Tibial nerve (tissue), 4 donors: ENCODE measurements at regions not wholly inside any gene's neighbourhood (a gene's known extent, or its start where the extent isn't known, plus 50 kb on each side); places are given as distances from the start of the nearest gene placed in this dataset.

Experiments used
- EP300 ChIP-seq, 2 donors: sonication (generic); formaldehyde crosslinking; IDR thresholded peaks; one replicate each; pipeline ENCODE4 v1.6.1; 2017; ENCODE audit warnings: antibody characterized with exemption in 2 of 2, mild to moderate bottlenecking in 1 of 2
- POLR2A ChIP-seq, 2 donors: fragments of 450-650 bp; IDR thresholded peaks; one replicate each; pipeline ENCODE4 v1.6.1; 2017; ENCODE audit warnings: antibody characterized with exemption in 2 of 2, mild to moderate bottlenecking in 2 of 2, moderate library complexity in 2 of 2
- TF ChIP-seq, protein P1 (sequence below), 5 experiments: fragments of 200-600 bp in 3 of 5; fragments of 450-650 bp in 2 of 5; sonication (generic) in 3 of 5; IDR thresholded peaks; one replicate each; pipeline ENCODE4 v1.5.1; 2016 to 2019; ENCODE audit warnings: antibody characterized with exemption in 5 of 5, mild to moderate bottlenecking in 3 of 5, moderate library complexity in 2 of 5

GRCh38 chr3:135419155-135419554, 546.4 kb upstream of the PPP2R3A start:
- TF ChIP-seq, protein P1, sequence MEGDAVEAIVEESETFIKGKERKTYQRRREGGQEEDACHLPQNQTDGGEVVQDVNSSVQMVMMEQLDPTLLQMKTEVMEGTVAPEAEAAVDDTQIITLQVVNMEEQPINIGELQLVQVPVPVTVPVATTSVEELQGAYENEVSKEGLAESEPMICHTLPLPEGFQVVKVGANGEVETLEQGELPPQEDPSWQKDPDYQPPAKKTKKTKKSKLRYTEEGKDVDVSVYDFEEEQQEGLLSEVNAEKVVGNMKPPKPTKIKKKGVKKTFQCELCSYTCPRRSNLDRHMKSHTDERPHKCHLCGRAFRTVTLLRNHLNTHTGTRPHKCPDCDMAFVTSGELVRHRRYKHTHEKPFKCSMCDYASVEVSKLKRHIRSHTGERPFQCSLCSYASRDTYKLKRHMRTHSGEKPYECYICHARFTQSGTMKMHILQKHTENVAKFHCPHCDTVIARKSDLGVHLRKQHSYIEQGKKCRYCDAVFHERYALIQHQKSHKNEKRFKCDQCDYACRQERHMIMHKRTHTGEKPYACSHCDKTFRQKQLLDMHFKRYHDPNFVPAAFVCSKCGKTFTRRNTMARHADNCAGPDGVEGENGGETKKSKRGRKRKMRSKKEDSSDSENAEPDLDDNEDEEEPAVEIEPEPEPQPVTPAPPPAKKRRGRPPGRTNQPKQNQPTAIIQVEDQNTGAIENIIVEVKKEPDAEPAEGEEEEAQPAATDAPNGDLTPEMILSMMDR (IDR thresholded peaks at IDR 0.05): no peak
- TF ChIP-seq POLR2A (IDR thresholded peaks at IDR 0.05) (no peak), EP300 (IDR thresholded peaks at IDR 0.05) (no peak)
